A549 (cell line): ENCODE measurements at regions not wholly inside any gene's neighbourhood (a gene's known extent, or its start where the extent isn't known, plus 50 kb on each side); places are given as distances from the start of the nearest gene placed in this dataset.

ENCODE experiments used
- BHLHE40 ChIP-seq: IDR thresholded peaks from 2 replicates; pipeline ENCODE4 v1.6.1; 2012; ENCODE audit warnings: low read depth, low read length, inconsistent platforms
- EP300 ChIP-seq, 2 experiments: fragments of >200 bp; sonication (Bioruptor Twin); formaldehyde crosslinking; IDR thresholded peaks; 2 replicates in 1 of 2; 3 replicates in 1 of 2; pipeline ENCODE4 v1.6.1; 2016 to 2017
- JUN ChIP-seq, 2 experiments: fragments of >200 bp; sonication (Bioruptor Twin); formaldehyde crosslinking; IDR thresholded peaks; 2 replicates in 1 of 2; 3 replicates in 1 of 2; pipeline ENCODE4 v1.6.1; 2016 to 2017
- NR3C1 ChIP-seq: fragments of >200 bp; sonication (Bioruptor Twin); formaldehyde crosslinking; IDR thresholded peaks from 3 replicates; pipeline ENCODE4 v1.6.1; 2017
- POLR2A ChIP-seq: IDR thresholded peaks from 2 replicates; pipeline ENCODE4 v1.6.1; 2012; ENCODE audit warnings: mild to moderate bottlenecking, low read length
- ZNF302 ChIP-seq: fragments of 250-450 bp; sonication (Bioruptor Pico); IDR thresholded peaks from 2 replicates; pipeline ENCODE4 v1.9.0; 2021; ENCODE audit warnings: inconsistent platforms, mild to moderate bottlenecking, moderate library complexity
- TF ChIP-seq, protein P1 (sequence below): fragments of >200 bp; sonication (Bioruptor Twin); formaldehyde crosslinking; IDR thresholded peaks from 3 replicates; pipeline ENCODE4 v1.5.1; 2016
- TF ChIP-seq, protein P2 (sequence below): fragments of 450-650 bp; IDR thresholded peaks from 2 replicates; pipeline ENCODE4 v1.6.1; 2014; ENCODE audit warnings: antibody characterized with exemption

DNA sequence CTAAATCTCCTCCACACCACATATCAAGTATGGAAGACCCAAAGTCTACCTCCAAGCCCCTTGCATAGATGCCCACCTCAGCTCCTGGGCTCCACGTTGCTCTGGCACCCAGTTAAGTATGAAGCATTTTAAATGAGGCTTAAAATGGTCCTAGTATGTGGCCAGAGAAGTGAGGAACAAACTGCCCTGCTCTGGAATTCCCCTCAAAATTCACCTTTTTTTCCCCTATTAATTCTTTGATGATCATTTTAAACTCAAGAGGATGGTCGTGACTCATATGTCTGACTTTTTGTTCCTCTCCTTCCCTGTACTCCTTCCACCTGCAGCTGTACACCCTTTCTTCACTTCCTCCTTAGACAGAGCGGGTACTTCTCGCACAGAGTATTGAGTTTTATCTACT lies 234.5 kb upstream of the MYOCD start:
- TF ChIP-seq JUN (IDR thresholded peaks at IDR 0.05), result no peak
- TF ChIP-seq NR3C1, result no peak
- TF ChIP-seq, protein P1, sequence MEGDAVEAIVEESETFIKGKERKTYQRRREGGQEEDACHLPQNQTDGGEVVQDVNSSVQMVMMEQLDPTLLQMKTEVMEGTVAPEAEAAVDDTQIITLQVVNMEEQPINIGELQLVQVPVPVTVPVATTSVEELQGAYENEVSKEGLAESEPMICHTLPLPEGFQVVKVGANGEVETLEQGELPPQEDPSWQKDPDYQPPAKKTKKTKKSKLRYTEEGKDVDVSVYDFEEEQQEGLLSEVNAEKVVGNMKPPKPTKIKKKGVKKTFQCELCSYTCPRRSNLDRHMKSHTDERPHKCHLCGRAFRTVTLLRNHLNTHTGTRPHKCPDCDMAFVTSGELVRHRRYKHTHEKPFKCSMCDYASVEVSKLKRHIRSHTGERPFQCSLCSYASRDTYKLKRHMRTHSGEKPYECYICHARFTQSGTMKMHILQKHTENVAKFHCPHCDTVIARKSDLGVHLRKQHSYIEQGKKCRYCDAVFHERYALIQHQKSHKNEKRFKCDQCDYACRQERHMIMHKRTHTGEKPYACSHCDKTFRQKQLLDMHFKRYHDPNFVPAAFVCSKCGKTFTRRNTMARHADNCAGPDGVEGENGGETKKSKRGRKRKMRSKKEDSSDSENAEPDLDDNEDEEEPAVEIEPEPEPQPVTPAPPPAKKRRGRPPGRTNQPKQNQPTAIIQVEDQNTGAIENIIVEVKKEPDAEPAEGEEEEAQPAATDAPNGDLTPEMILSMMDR, result no peak
- TF ChIP-seq EP300 (IDR thresholded peaks at IDR 0.05), result no peak
- TF ChIP-seq BHLHE40, result no peak
- TF ChIP-seq ZNF302 (CRISPR knock-in tag), result no peak
- TF ChIP-seq POLR2A, result no peak
- TF ChIP-seq, protein P2, sequence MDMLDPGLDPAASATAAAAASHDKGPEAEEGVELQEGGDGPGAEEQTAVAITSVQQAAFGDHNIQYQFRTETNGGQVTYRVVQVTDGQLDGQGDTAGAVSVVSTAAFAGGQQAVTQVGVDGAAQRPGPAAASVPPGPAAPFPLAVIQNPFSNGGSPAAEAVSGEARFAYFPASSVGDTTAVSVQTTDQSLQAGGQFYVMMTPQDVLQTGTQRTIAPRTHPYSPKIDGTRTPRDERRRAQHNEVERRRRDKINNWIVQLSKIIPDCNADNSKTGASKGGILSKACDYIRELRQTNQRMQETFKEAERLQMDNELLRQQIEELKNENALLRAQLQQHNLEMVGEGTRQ, result no peak
